GM23248 (cell line): ENCODE measurements at regions not wholly inside any gene's neighbourhood (a gene's known extent, or its start where the extent isn't known, plus 50 kb on each side); places are given as distances from the start of the nearest gene placed in this dataset.
A peak's percentile ranks its signal among the peaks of the same experiment; 100 is the strongest.
"Not testable (repeated sequence)": the region's sequence is repeated elsewhere in the genome, so short reads cannot be mapped to it uniquely, and the experiment has no call there.

Experiments used
- DNase-seq: peaks from one replicate; pipeline ENCODE4 v3.0.0-alpha.2; 2015
- H2AFZ ChIP-seq: fragments of 200-600 bp; sonication (generic); 2 replicates; pipeline ENCODE4 v1.6.1; 2016; ENCODE audit warnings: antibody characterized with exemption
- H3F3A ChIP-seq: fragments of 200-600 bp; sonication (generic); 2 replicates; pipeline ENCODE4 v1.6.1; 2016; ENCODE audit warnings: mild to moderate bottlenecking, antibody characterized with exemption, mixed run types; ENCODE audit not compliant: insufficient read depth
- H3K27ac ChIP-seq: fragments of 200-600 bp; sonication (generic); 2 replicates; pipeline ENCODE4 v1.5.1; 2016; ENCODE audit warnings: mild to moderate bottlenecking
- H3K27me3 ChIP-seq: fragments of 200-600 bp; sonication (generic); replicated peaks from 2 replicates; pipeline ENCODE4 v1.6.1; 2016; ENCODE audit warnings: mild to moderate bottlenecking; ENCODE audit not compliant: insufficient read depth
- H3K36me3 ChIP-seq: fragments of 200-600 bp; sonication (generic); 2 replicates; pipeline ENCODE4 v1.6.1; 2016; ENCODE audit warnings: low read depth, mild to moderate bottlenecking
- H3K4me1 ChIP-seq: fragments of 200-600 bp; sonication (generic); 2 replicates; pipeline ENCODE4 v1.6.1; 2016; ENCODE audit warnings: mild to moderate bottlenecking; ENCODE audit not compliant: insufficient read depth
- H3K4me2 ChIP-seq: fragments of 200-600 bp; sonication (generic); one replicate; pipeline ENCODE4 v1.6.1; 2016; ENCODE audit warnings: mild to moderate bottlenecking; ENCODE audit not compliant: unreplicated experiment
- H3K4me3 ChIP-seq: fragments of 200-600 bp; sonication (generic); 2 replicates; pipeline ENCODE4 v1.5.1; 2016; ENCODE audit warnings: mild to moderate bottlenecking
- H3K79me2 ChIP-seq: fragments of 200-600 bp; sonication (generic); 2 replicates; pipeline ENCODE4 v1.6.1; 2016; ENCODE audit warnings: mild to moderate bottlenecking; ENCODE audit not compliant: insufficient read depth
- H3K9ac ChIP-seq: fragments of 200-600 bp; sonication (generic); 2 replicates; pipeline ENCODE4 v1.6.1; 2016; ENCODE audit warnings: mild to moderate bottlenecking
- H3K9me2 ChIP-seq: fragments of 200-600 bp; sonication (generic); 2 replicates; pipeline ENCODE4 v1.6.1; 2016; ENCODE audit warnings: mixed run types, mild to moderate bottlenecking, moderate library complexity; ENCODE audit not compliant: insufficient read depth
- H3K9me3 ChIP-seq: fragments of 200-600 bp; sonication (generic); one replicate; pipeline ENCODE4 v1.6.1; 2017; ENCODE audit warnings: low read depth
- H4K20me1 ChIP-seq: fragments of 200-600 bp; sonication (generic); 2 replicates; pipeline ENCODE4 v1.6.0; 2016; ENCODE audit not compliant: insufficient read depth
- EZH2 ChIP-seq: fragments of 200-600 bp; sonication (generic); IDR thresholded peaks from 2 replicates; pipeline ENCODE4 v1.6.1; 2018; ENCODE audit warnings: antibody characterized with exemption, mild to moderate bottlenecking; ENCODE audit not compliant: insufficient read depth, poor library complexity, severe bottlenecking
- EZH2phosphoT487 ChIP-seq: fragments of 200-600 bp; sonication (generic); IDR thresholded peaks from 2 replicates; pipeline ENCODE4 v1.6.1; 2018; ENCODE audit warnings: antibody characterized with exemption, moderate library complexity, mild to moderate bottlenecking, low read depth; ENCODE audit not compliant: insufficient read depth
- WGBS, 2 experiments: methylation state at CpG; one replicate each; pipeline ENCODE4 v1.1.6; 2015 to 2017; ENCODE audit warnings: low lambda C conversion rate in 2 of 2, low coverage in 1 of 2; ENCODE audit errors: missing lambda C conversion rate in 2 of 2; 5-methylcytosine and 5-hydroxymethylcytosine counted together
- in situ Hi-C: fragments of 300-500 bp; cut with MboI; formaldehyde crosslinking; loops from 2 replicates; pipeline ENCODE4 v1.15.0; 2020

GRCh38 chr18:55685638-55686037 is 97.6 kb upstream of the TCF4 start:
- no peaks in the 10 kb centered on the region for H3K9me2 ChIP-seq
- no peak overlapping the region for H3K27ac ChIP-seq
- H3K36me3 ChIP-seq, result no peaks in the 10 kb centered on the region
- TF ChIP-seq EZH2phosphoT487, result no peak
- no peak for TF ChIP-seq EZH2
- H3K9me3 ChIP-seq, result no peaks in the 10 kb centered on the region
- H3K4me2 ChIP-seq, result no peak overlapping the region
- in situ Hi-C loops, result no loop called here
- DNase-seq, result no peak
- no peak overlapping the region for H2AFZ ChIP-seq
- no peak overlapping the region for H3K9ac ChIP-seq
- H3K4me1 ChIP-seq, result no peaks in the 10 kb centered on the region
- H3F3A ChIP-seq, result no peaks in the 10 kb centered on the region
- no peaks in the 10 kb centered on the region for H4K20me1 ChIP-seq
- H3K27me3 ChIP-seq, result no peaks in the 10 kb centered on the region
- H3K4me3 ChIP-seq, result no peak overlapping the region
- no peaks in the 10 kb centered on the region for H3K79me2 ChIP-seq

- WGBS, 2 experiments, result 21 to 25% methylated on average over 12 of the region's 12 CpGs
- Histone ChIP-seq H3K36me3 (no peaks in the 10 kb centered on the region), H3K9ac (no peak overlapping the region), H4K20me1 (no peaks in the 10 kb centered on the region), H3K9me3 (no peaks in the 10 kb centered on the region), H3K4me3 (0 out of 2 replicates have a peak overlapping the region, but pooled peaks have one; percentile 13), H3K79me2 (no peaks in the 10 kb centered on the region), H3K4me1 (peaks cover 4% of the 10 kb centered on the region; the same call in 1 of the 2 replicates), H3K4me2 (no peak overlapping the region), H3F3A (no peaks in the 10 kb centered on the region), H3K9me2 (no peaks in the 10 kb centered on the region), H3K27me3 (no peaks in the 10 kb centered on the region), H2AFZ (peak overlapping the region; percentile 72), H3K27ac (no peak overlapping the region)
- TF ChIP-seq EZH2, result no peak
- no peak for TF ChIP-seq EZH2phosphoT487
- in situ Hi-C loops, result no loop called here
- DNase-seq, result peak; percentile 1
These were observed 84.8 kb upstream of the TCF4 start for GRCh38 chr18:55672574-55673361.

GRCh38 chr18:55665506-55665905 is 77.5 kb upstream of the TCF4 start:
- no peaks in the 10 kb centered on the region for H3K4me1 ChIP-seq
- no peak overlapping the region for H3K4me3 ChIP-seq
- no peaks in the 10 kb centered on the region for H3K36me3 ChIP-seq
- no peak for TF ChIP-seq EZH2
- TF ChIP-seq EZH2phosphoT487, result no peak
- H3K9me3 ChIP-seq, result no peaks in the 10 kb centered on the region
- in situ Hi-C loops, result no loop called here
- no peak overlapping the region for H3K27ac ChIP-seq
- H3F3A ChIP-seq, result no peaks in the 10 kb centered on the region
- H3K9ac ChIP-seq, result no peak overlapping the region
- DNase-seq, result no peak
- H3K79me2 ChIP-seq, result no peaks in the 10 kb centered on the region
- no peak overlapping the region for H3K4me2 ChIP-seq
- no peaks in the 10 kb centered on the region; the same call in 1 of the 2 replicates for H3K27me3 ChIP-seq
- H3K9me2 ChIP-seq, result no peaks in the 10 kb centered on the region
- 83 to 84% methylated on average over 5 of the region's 5 CpGs for WGBS, 2 experiments
- H2AFZ ChIP-seq, result no peak overlapping the region
- no peaks in the 10 kb centered on the region for H4K20me1 ChIP-seq

- H3K4me1 ChIP-seq, DNase-seq, H3K4me3 ChIP-seq, H3F3A ChIP-seq, in situ Hi-C loops, H3K27me3 ChIP-seq, H4K20me1 ChIP-seq, H3K9me2 ChIP-seq, H3K27ac ChIP-seq, H2AFZ ChIP-seq, H3K79me2 ChIP-seq, H3K9me3 ChIP-seq, H3K36me3 ChIP-seq, H3K9ac ChIP-seq, H3K4me2 ChIP-seq: not testable (repeated sequence)
- WGBS, 2 experiments, result 93 to 94% methylated on average over 23 to 45 of the region's 45 CpGs
These were observed 76.9 kb upstream of the TCF4 start for GRCh38 chr18:55664758-55665400.
